ENCODE measurements at regions not wholly inside any gene's neighbourhood (a gene's known extent, or its start where the extent isn't known, plus 50 kb on each side); places are given as distances from the start of the nearest gene placed in this dataset.
"Not testable (repeated sequence)": the region's sequence is repeated elsewhere in the genome, so short reads cannot be mapped to it uniquely, and the experiment has no call there.

GRCh38 chr22:33124471-33124870 is 66.3 kb upstream of the SYN3 start:
- ChIA-PET CTCF (no interaction called here), POLR2A (no interaction called here)
- no peak for DNase-seq
- peaks cover 3% of the 10 kb centered on the region for H3K9me3 Mint-ChIP-seq
- H3K27ac Mint-ChIP-seq = no peak overlapping the region
- H3K36me3 Mint-ChIP-seq (ENCODE audit: low read depth) = no peaks in the 10 kb centered on the region
- no peak overlapping the region for H3K4me3 Mint-ChIP-seq
- H3K4me1 Mint-ChIP-seq = no peaks in the 10 kb centered on the region
- H3K27me3 Mint-ChIP-seq = peaks cover 2% of the 10 kb centered on the region

- H3K36me3 Mint-ChIP-seq (ENCODE audit: low read depth); H3K27ac Mint-ChIP-seq; H3K4me3 Mint-ChIP-seq; H3K4me1 Mint-ChIP-seq; H3K9me3 Mint-ChIP-seq; DNase-seq; POLR2A ChIA-PET; CTCF ChIA-PET; H3K27me3 Mint-ChIP-seq: not testable (repeated sequence)
Observed at GRCh38 chr22:33122439-33122838, 64.3 kb upstream of the SYN3 start.

GRCh38 chr22:33119044-33119443 is 60.9 kb upstream of the SYN3 start:
- Mint-ChIP-seq H3K27me3 (no peaks in the 10 kb centered on the region), H3K4me1 (peaks cover 5% of the 10 kb centered on the region), H3K36me3 (ENCODE audit: low read depth) (no peaks in the 10 kb centered on the region), H3K4me3 (no peak overlapping the region), H3K27ac (no peak overlapping the region), H3K9me3 (no peaks in the 10 kb centered on the region)
- POLR2A ChIA-PET = no interaction called here
- no peak for DNase-seq
- CTCF ChIA-PET = no interaction called here

- H3K4me3 Mint-ChIP-seq = no peak overlapping the region
- no peak overlapping the region for H3K27ac Mint-ChIP-seq
- ChIA-PET CTCF (no interaction called here), POLR2A (no interaction called here)
- H3K4me1 Mint-ChIP-seq = peaks cover 5% of the 10 kb centered on the region
- H3K36me3 Mint-ChIP-seq (ENCODE audit: low read depth) = no peaks in the 10 kb centered on the region
- H3K27me3 Mint-ChIP-seq = no peaks in the 10 kb centered on the region
- H3K9me3 Mint-ChIP-seq = no peaks in the 10 kb centered on the region
- no peak for DNase-seq
Observed at GRCh38 chr22:33117821-33118220, 59.6 kb upstream of the SYN3 start.

- CTCF ChIA-PET = no interaction called here
- POLR2A ChIA-PET = no interaction called here
- Mint-ChIP-seq H3K4me3 (no peak overlapping the region), H3K27ac (no peak overlapping the region), H3K4me1 (peaks cover 5% of the 10 kb centered on the region), H3K36me3 (ENCODE audit: low read depth) (no peaks in the 10 kb centered on the region), H3K9me3 (no peaks in the 10 kb centered on the region), H3K27me3 (no peaks in the 10 kb centered on the region)
- DNase-seq = no peak
Observed at GRCh38 chr22:33116841-33117547, 58.8 kb upstream of the SYN3 start.

GRCh38 chr22:33114565-33114964 is 56.4 kb upstream of the SYN3 start:
- H3K4me3 Mint-ChIP-seq = no peak overlapping the region
- no peaks in the 10 kb centered on the region for H3K27me3 Mint-ChIP-seq
- H3K27ac Mint-ChIP-seq = no peak overlapping the region
- CTCF ChIA-PET = no interaction called here
- no peak for DNase-seq
- POLR2A ChIA-PET = no interaction called here
- H3K4me1 Mint-ChIP-seq = peaks cover 5% of the 10 kb centered on the region
- H3K36me3 Mint-ChIP-seq (ENCODE audit: low read depth) = no peaks in the 10 kb centered on the region
- no peaks in the 10 kb centered on the region for H3K9me3 Mint-ChIP-seq

GRCh38 chr22:33112580-33112979 is 54.4 kb upstream of the SYN3 start:
- Mint-ChIP-seq H3K4me1 (peaks cover 5% of the 10 kb centered on the region), H3K4me3 (no peak overlapping the region), H3K9me3 (no peaks in the 10 kb centered on the region), H3K36me3 (ENCODE audit: low read depth) (no peaks in the 10 kb centered on the region), H3K27me3 (no peaks in the 10 kb centered on the region), H3K27ac (no peak overlapping the region)
- ChIA-PET CTCF (no interaction called here), POLR2A (no interaction called here)
- no peak for DNase-seq

GRCh38 chr22:33111491-33111890 is 53.3 kb upstream of the SYN3 start:
- POLR2A ChIA-PET = interaction anchor here (0.5 kb wide), 1 partner anchor 1325 kb away, joined by 3 read pairs; no protein-coding TSS in a partner anchor
- no peak for DNase-seq
- Mint-ChIP-seq H3K4me3 (no peak overlapping the region), H3K36me3 (ENCODE audit: low read depth) (no peaks in the 10 kb centered on the region), H3K27me3 (no peaks in the 10 kb centered on the region), H3K9me3 (no peaks in the 10 kb centered on the region), H3K4me1 (no peaks in the 10 kb centered on the region), H3K27ac (no peak overlapping the region)
- CTCF ChIA-PET = no interaction called here

GRCh38 chr22:33110562-33111163 is 52.5 kb upstream of the SYN3 start:
- Mint-ChIP-seq H3K9me3 (no peaks in the 10 kb centered on the region), H3K36me3 (ENCODE audit: low read depth) (no peaks in the 10 kb centered on the region), H3K27me3 (no peaks in the 10 kb centered on the region), H3K27ac (no peak overlapping the region), H3K4me1 (no peaks in the 10 kb centered on the region), H3K4me3 (no peak overlapping the region)
- ChIA-PET CTCF (no interaction called here), POLR2A (interaction anchor here (0.5 kb wide), 1 partner anchor 1324 kb away, joined by 3 read pairs; no protein-coding TSS in a partner anchor)
- DNase-seq = no peak

GRCh38 chr22:33109514-33110430 is 51.6 kb upstream of the SYN3 start:
- POLR2A ChIA-PET = no interaction called here
- CTCF ChIA-PET = no interaction called here
- Mint-ChIP-seq H3K4me3 (no peak overlapping the region), H3K27me3 (no peaks in the 10 kb centered on the region), H3K4me1 (no peaks in the 10 kb centered on the region), H3K36me3 (ENCODE audit: low read depth) (no peaks in the 10 kb centered on the region), H3K9me3 (no peaks in the 10 kb centered on the region), H3K27ac (no peak overlapping the region)
- DNase-seq = no peak

GRCh38 chr22:33108037-33108436 is 49.9 kb upstream of the SYN3 start:
- Mint-ChIP-seq H3K36me3 (ENCODE audit: low read depth) (no peaks in the 10 kb centered on the region), H3K27me3 (no peaks in the 10 kb centered on the region), H3K4me1 (no peaks in the 10 kb centered on the region), H3K27ac (no peak overlapping the region), H3K9me3 (peaks cover 3% of the 10 kb centered on the region), H3K4me3 (no peak overlapping the region)
- ChIA-PET CTCF (no interaction called here), POLR2A (no interaction called here)
- DNase-seq = no peak

All from activated CD4-positive, alpha-beta T cell treated with anti-CD3 and anti-CD28 coated beads, Interleukin-2, amount 10 ng/mL, durations not matched to agents 7 days and 5 days (primary cell).